AG10803 (cell line): ENCODE measurements at regions not wholly inside any gene's neighbourhood (a gene's known extent, or its start where the extent isn't known, plus 50 kb on each side); places are given as distances from the start of the nearest gene placed in this dataset.

Experiments used
- DNase-seq: peaks from one replicate; pipeline ENCODE4 v3.0.0; 2010; ENCODE audit warnings: low read depth
- H3K4me3 ChIP-seq: 2 replicates; pipeline ENCODE4 v1.5.1; 2011; ENCODE audit warnings: mild to moderate bottlenecking, low read length, control low read depth
- TF ChIP-seq, protein P1 (sequence below): conservative IDR thresholded peaks from 2 replicates; pipeline ENCODE4 v1.5.1; 2011; ENCODE audit warnings: mild to moderate bottlenecking, low read length, control low read depth, inconsistent platforms

DNA sequence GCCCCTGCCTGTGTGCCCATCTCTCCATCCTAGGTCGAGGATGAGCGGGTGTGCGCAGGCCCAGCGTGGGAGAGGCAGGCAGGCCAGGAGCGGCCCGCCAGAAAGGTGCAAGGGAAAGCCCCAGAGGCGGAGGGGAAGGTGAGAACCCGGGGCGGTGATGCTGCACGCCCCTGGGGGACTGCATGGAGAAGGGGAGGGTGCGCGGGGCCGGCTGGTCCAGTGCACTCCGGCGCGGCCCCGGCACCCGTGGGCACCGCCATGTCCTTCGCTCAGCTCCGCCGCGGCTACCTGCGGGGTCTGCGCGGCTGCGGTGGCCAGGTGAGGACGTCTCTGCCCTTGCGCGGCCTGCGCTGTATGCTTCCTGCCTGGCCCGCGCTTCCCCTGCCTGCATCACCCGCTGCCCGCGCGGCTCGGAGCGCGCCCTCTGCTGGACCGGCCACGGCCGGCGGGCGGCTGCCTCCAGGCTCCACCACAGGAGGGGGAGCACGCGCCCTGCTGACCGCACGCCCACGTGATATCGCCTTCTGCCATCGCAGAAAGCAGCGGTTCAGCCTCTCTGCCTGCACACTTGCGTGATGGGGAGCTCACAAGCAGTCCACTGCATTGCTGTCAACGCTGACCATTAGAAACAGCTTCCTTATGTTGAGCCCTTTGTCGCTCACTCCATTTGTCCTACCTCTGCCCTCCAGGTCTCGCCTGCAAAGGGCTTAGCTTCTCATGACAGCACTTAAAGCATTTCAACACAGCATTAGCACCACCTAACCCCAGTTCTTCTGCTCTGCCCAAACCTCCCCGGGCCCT, 73.9 kb downstream of the CXCL12 start:
- peak overlapping the region; percentile 16 for H3K4me3 ChIP-seq
- DNase-seq: peak; percentile 68

DNA sequence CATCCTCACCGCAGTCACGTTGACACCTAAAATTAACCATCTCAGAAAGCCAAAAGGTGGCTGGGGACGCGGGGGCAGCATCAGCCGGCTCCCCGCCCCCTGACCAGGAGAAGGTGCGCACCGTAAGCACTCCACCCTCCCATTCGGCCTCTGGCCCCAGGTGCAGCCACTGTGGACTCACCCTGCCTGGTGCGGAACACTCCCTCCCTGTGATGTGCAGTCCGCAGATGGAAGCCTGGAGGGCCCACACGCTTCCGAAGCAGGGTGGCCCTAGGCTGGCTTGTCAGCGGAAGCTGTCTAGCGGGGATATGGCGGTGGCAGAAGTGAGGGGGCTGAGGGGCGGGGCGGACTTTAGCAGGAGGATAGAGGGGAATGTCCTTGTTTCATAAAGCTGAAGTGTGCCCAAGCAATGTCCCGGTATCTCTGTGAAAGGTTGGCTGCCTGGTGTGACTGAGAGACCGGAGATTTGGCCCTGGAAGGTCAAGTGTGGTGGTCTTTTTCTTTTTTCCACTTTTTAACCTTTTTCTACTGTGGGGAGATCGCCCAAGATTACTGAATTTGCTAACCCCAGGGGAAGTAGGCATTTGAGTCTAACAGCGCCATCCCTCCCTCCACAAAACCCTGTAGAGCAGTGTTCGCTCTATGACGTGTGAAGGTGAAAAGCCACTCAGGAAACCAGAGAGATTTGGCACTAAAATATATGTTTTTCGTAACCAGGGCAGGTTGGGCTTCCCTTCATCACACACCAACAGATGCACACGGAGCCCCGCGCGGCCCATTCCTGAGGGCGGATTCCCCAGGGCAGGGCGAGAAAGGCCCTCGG, 74.7 kb downstream of the CXCL12 start:
- TF ChIP-seq, protein P1, sequence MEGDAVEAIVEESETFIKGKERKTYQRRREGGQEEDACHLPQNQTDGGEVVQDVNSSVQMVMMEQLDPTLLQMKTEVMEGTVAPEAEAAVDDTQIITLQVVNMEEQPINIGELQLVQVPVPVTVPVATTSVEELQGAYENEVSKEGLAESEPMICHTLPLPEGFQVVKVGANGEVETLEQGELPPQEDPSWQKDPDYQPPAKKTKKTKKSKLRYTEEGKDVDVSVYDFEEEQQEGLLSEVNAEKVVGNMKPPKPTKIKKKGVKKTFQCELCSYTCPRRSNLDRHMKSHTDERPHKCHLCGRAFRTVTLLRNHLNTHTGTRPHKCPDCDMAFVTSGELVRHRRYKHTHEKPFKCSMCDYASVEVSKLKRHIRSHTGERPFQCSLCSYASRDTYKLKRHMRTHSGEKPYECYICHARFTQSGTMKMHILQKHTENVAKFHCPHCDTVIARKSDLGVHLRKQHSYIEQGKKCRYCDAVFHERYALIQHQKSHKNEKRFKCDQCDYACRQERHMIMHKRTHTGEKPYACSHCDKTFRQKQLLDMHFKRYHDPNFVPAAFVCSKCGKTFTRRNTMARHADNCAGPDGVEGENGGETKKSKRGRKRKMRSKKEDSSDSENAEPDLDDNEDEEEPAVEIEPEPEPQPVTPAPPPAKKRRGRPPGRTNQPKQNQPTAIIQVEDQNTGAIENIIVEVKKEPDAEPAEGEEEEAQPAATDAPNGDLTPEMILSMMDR: no peak
- H3K4me3 ChIP-seq: no peak overlapping the region
- no peak for DNase-seq

More for the DNA sequence above, 73.9 kb downstream of the CXCL12 start:
- TF ChIP-seq, protein P1: peak; percentile 47

DNA sequence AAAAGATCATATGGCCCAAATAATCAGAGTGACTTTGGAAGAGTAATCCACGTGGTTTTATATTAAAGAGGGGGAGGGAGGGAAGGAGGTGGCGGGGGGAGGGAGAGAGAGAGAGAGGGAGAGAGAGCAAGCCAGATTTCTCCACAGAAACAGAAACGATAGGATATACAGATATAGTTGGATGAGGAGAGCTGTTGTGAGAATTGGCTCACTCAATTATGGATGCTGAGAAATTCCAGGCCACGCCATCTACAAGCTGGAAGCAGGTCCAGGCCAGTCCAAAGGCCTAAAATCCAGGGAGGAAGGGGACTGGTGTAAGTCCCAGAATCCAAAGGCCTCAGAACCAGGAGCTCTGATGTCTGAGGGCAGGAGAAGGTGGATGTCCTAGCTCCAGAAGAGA, 75.5 kb downstream of the CXCL12 start:
- DNase-seq: no peak
- TF ChIP-seq, protein P1: no peak
- H3K4me3 ChIP-seq: no peak overlapping the region

DNA sequence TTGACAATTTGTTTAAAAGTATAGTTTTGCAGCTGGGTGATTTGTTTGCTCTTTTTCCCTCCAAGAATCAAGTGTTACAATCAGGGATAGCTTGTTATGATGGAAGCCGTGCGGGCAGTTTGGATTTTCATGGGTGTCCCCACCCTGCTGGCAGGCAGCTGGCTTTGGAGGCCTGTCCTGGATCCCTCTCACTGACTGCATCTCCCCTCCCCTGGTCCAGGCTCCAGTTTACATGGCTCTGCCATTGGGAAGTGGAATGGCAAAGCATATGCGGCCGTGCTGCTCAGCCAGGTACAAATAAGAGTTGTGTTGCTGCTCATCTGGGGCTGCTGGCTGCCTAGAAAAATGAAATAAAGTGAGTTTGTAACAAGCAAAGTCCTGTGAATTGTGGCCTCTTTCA, 76.0 kb downstream of the CXCL12 start:
- no peak for DNase-seq
- no peak overlapping the region for H3K4me3 ChIP-seq
- TF ChIP-seq, protein P1: no peak

DNA sequence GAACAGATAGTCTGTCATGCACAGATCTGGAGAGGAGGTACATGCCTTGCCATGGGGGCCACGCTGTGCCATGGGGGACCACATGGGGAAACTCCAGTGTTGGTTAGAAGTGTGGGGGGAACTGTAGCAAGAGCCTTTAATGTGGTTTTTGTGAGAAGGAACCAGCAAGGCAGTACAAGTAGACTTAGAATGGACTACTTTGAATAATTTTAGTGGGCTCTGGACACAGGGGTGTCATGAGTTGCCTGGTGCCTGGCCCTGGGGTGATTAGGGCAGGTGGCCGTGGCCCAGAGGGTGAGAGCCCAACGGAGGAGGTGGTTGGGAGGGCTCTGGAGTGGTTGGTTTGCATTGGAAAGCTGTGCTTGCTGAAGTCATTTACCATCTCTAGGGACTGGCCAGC, 77.2 kb downstream of the CXCL12 start:
- TF ChIP-seq, protein P1: no peak
- no peak overlapping the region for H3K4me3 ChIP-seq

DNA sequence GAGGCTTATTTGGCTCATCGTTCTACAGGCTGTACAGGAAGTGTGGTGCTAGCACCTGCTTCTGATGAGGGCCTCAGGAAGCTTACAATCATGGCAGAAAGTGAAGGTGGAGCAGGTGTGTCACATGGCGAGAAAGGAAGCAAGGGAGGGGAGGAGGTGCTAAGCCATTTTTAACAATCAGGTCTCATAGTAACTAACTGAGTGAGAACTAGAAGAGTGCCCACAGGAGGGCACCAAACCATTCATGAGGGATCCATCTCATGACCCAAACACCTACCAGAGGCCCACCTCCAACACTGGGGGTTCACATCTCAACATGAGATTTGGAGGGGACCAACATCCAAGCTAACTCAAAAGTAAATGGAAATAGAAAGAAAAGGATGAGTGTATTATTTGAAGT, 78.1 kb downstream of the CXCL12 start:
- TF ChIP-seq, protein P1: peak; percentile 34
- peak; percentile 12 for DNase-seq

More for the DNA sequence above, 77.2 kb downstream of the CXCL12 start:
- no peak for DNase-seq

More for the DNA sequence above, 78.1 kb downstream of the CXCL12 start:
- no peak overlapping the region for H3K4me3 ChIP-seq
